ENCODE measurements at regions not wholly inside any gene's neighbourhood (a gene's known extent, or its start where the extent isn't known, plus 50 kb on each side); places are given as distances from the start of the nearest gene placed in this dataset.

DNA sequence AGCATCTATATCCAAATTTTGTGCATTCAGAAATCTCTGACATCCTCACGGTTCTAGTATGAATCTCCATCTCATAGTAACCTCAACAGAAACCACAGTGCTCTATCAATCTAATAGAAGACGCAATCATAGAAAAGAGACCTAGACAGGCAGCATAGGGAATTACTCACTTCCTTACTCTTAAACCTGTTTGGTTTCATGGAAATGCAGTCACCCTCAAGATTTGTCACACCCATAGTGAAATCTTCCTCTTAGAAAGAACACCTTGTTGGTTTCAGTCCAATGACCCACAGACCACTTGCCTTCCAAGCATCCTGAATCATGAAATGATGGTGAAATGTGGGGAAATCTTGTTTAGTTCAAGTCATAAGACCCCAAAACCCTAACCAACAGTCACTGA lies 166.1 kb upstream of the PRDM1 start:
- Histone ChIP-seq H3K27me3 (ENCODE audit: control insufficient read depth, insufficient read depth, low read length, poor library complexity, severe bottlenecking) (no peaks in the 10 kb centered on the region), H3K9me3 (ENCODE audit: control insufficient read depth, low read length) (no peaks in the 10 kb centered on the region), H3K4me1 (ENCODE audit: control insufficient read depth, insufficient read depth, low read length) (no peaks in the 10 kb centered on the region), H3K36me3 (ENCODE audit: control insufficient read depth, insufficient read depth, low read length) (no peaks in the 10 kb centered on the region), H3K27ac (ENCODE audit: insufficient read depth, low read depth, low read length, poor library complexity, severe bottlenecking) (no peak overlapping the region), H3K4me3 (ENCODE audit: insufficient read depth, low read depth, low read length) (no peak overlapping the region)
- 94 to 95% methylated on average over 2 of the region's 2 CpGs for WGBS, 2 experiments

DNA sequence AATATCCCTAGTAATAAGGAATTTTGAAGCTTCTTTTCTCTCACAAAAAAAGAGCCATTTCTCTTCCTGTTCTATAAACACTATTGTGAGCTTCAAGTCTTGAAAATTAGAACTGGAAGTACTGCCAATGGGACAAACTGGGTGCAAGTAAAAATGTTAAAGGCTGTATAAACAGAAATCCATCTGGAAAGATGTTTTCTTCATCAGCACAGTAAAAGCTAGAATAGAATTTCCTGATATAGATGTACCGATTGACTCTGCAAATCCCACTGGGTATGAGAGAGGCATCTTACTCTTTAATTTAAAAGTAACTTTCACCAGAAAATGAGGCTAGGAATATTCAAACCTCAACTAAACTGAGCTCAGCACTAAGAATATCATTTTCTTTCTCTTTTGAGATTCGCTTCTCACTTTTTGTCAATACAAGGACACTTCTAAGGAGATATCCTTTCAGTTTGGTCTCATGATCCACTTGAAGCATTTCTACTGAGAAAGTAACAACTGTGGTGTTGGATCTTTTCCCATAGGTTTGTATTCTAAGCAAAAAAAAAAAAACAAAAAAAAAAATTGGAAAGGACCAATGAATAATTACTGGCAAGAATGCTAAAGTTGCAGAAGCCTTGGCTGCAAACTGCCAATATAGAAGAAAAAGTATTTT lies 169.0 kb upstream of the PRDM1 start:
- no peaks in the 10 kb centered on the region for H3K9me3 ChIP-seq (ENCODE audit: control insufficient read depth, low read length)
- no peak overlapping the region for H3K27ac ChIP-seq (ENCODE audit: insufficient read depth, low read depth, low read length, poor library complexity, severe bottlenecking)
- 98 to 100% methylated on average over 2 of the region's 2 CpGs for WGBS, 2 experiments
- H3K4me1 ChIP-seq (ENCODE audit: control insufficient read depth, insufficient read depth, low read length): no peaks in the 10 kb centered on the region
- no peaks in the 10 kb centered on the region for H3K27me3 ChIP-seq (ENCODE audit: control insufficient read depth, insufficient read depth, low read length, poor library complexity, severe bottlenecking)
- H3K4me3 ChIP-seq (ENCODE audit: insufficient read depth, low read depth, low read length): no peak overlapping the region
- no peaks in the 10 kb centered on the region for H3K36me3 ChIP-seq (ENCODE audit: control insufficient read depth, insufficient read depth, low read length)

DNA sequence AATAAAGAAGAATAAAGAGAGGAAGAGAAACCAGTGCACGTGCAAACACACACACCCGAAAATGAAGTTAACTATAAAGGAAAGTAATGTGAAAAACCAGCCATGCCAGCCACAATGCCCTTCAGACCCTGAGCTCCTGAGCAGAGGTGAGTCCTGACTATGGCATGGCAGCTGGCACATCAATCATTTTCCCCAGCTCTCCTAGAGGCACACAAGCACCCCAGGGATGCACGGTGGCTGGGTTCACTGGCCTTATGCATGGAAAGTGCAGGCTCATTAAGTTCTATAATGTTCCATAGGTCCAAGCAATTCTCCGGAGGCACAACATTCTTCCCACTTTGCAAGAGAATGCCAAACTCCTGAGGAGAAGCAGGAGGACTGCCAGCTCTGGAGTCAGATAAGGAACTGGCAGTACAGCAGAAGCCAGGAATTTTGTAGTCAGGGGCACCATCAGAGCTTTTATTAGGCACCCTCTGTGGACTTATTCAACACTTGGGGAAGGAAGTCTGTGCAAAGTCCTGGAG lies 175.0 kb upstream of the PRDM1 start:
- 91 to 96% methylated on average over 4 of the region's 4 CpGs for WGBS, 2 experiments
- no peak overlapping the region for H3K4me3 ChIP-seq (ENCODE audit: insufficient read depth, low read depth, low read length)
- no peaks in the 10 kb centered on the region for H3K27me3 ChIP-seq (ENCODE audit: control insufficient read depth, insufficient read depth, low read length, poor library complexity, severe bottlenecking)
- no peaks in the 10 kb centered on the region for H3K36me3 ChIP-seq (ENCODE audit: control insufficient read depth, insufficient read depth, low read length)
- no peaks in the 10 kb centered on the region for H3K9me3 ChIP-seq (ENCODE audit: control insufficient read depth, low read length)
- no peaks in the 10 kb centered on the region for H3K4me1 ChIP-seq (ENCODE audit: control insufficient read depth, insufficient read depth, low read length)
- H3K27ac ChIP-seq (ENCODE audit: insufficient read depth, low read depth, low read length, poor library complexity, severe bottlenecking): no peak overlapping the region

DNA sequence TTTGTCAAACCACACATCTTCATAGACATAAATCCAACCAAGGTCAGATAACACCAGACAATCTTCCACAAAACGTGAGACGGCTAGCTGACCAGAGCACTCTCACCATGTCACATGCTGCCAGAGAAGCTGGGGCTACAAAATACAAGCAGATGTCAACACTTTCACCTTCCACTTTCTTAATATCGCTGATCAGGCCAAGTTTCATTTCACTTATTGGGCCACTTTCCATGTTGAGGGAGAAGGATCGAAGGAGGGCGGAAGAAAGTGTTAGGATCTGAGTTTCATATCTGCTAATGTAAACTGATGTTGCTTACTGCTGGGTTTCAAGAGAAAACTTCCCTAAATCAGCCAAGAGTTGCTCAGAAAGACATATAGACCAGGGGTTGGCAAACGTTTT lies 177.0 kb upstream of the PRDM1 start:
- Histone ChIP-seq H3K36me3 (ENCODE audit: control insufficient read depth, insufficient read depth, low read length) (no peaks in the 10 kb centered on the region), H3K27ac (ENCODE audit: insufficient read depth, low read depth, low read length, poor library complexity, severe bottlenecking) (no peak overlapping the region), H3K9me3 (ENCODE audit: control insufficient read depth, low read length) (no peaks in the 10 kb centered on the region), H3K4me3 (ENCODE audit: insufficient read depth, low read depth, low read length) (no peak overlapping the region), H3K4me1 (ENCODE audit: control insufficient read depth, insufficient read depth, low read length) (no peaks in the 10 kb centered on the region), H3K27me3 (ENCODE audit: control insufficient read depth, insufficient read depth, low read length, poor library complexity, severe bottlenecking) (no peaks in the 10 kb centered on the region)
- 88 to 99% methylated on average over 4 to 6 of the region's 6 CpGs for WGBS, 2 experiments

DNA sequence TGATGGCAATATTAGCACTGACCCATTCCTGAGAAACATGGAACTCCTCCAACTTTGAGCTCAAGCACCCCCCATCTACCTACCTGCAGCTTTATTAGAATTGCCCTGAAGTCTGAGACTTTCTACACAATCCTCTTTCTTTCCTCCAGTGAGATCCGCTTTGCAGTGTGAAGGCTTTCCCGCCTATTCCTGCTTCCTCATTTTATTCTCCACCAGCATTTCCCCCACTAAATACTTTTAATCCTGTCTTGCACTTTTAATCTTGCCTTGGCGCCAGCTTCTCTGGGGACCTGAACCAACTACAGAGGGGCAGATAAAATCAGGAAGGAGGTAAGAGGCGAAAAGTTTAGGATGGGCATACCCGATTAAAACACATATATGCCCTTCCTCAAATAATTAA lies 178.1 kb upstream of the PRDM1 start:
- Histone ChIP-seq H3K4me1 (ENCODE audit: control insufficient read depth, insufficient read depth, low read length) (peaks cover 3% of the 10 kb centered on the region), H3K27ac (ENCODE audit: insufficient read depth, low read depth, low read length, poor library complexity, severe bottlenecking) (no peak overlapping the region), H3K4me3 (ENCODE audit: insufficient read depth, low read depth, low read length) (no peak overlapping the region), H3K27me3 (ENCODE audit: control insufficient read depth, insufficient read depth, low read length, poor library complexity, severe bottlenecking) (no peaks in the 10 kb centered on the region), H3K36me3 (ENCODE audit: control insufficient read depth, insufficient read depth, low read length) (no peaks in the 10 kb centered on the region), H3K9me3 (ENCODE audit: control insufficient read depth, low read length) (no peaks in the 10 kb centered on the region)
- WGBS, 2 experiments: 94 to 95% methylated on average over 5 of the region's 5 CpGs

DNA sequence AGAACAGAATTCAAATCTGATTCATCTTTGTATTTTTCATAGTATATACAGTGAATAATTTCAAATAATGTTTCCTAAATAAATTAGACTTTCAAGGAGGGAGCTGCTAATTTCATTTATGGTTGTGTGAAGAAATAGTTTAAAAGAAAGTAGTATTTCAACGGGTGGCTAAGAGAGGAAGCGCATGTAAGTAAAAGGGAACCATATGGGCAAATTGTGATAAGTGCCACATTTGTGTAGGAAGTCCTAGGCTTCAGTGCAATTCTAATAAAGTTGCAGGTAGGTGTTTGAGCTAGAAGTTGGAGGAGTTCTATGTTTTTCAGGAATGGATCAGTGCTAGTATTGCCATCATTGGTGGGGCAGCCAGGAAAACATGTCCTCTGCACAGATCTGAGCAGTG lies 178.8 kb upstream of the PRDM1 start:
- Histone ChIP-seq H3K4me1 (ENCODE audit: control insufficient read depth, insufficient read depth, low read length) (peaks cover 7% of the 10 kb centered on the region), H3K4me3 (ENCODE audit: insufficient read depth, low read depth, low read length) (no peak overlapping the region), H3K36me3 (ENCODE audit: control insufficient read depth, insufficient read depth, low read length) (no peaks in the 10 kb centered on the region), H3K9me3 (ENCODE audit: control insufficient read depth, low read length) (no peaks in the 10 kb centered on the region), H3K27me3 (ENCODE audit: control insufficient read depth, insufficient read depth, low read length, poor library complexity, severe bottlenecking) (no peaks in the 10 kb centered on the region), H3K27ac (ENCODE audit: insufficient read depth, low read depth, low read length, poor library complexity, severe bottlenecking) (no peak overlapping the region)
- 95 to 96% methylated on average over 2 of the region's 2 CpGs for WGBS, 2 experiments

DNA sequence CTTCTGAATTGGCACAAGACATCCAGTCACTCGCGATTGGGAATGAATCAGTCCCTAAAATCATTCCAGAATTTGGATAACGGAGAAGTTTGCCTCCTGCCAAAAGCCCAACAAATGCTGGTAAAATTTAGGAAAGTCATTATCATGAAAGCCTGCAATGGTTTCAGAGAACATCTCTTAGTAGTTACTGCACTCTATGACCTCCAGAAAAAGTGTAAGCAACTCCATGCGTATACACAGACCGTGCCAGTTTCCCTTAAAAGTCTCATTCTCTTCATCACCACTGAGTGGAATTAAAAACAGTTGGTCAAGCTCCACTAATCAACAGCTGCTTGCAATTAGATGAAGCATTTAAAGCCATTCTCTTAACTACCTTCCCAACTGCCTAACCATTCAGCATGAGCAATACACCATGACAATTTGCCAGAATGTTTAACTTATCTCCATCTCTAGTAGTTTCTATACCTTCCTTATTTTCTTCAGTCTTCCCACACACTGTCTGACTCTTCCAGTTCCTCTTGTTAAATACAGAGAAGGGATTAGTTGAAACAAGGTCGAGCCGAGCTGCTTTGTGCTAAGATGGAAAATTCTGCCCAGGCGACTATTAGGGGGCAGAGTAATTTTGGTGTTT lies 183.6 kb upstream of the PRDM1 start:
- peaks cover 7% of the 10 kb centered on the region for H3K4me1 ChIP-seq (ENCODE audit: control insufficient read depth, insufficient read depth, low read length)
- 85 to 88% methylated on average over 8 of the region's 8 CpGs for WGBS, 2 experiments
- H3K4me3 ChIP-seq (ENCODE audit: insufficient read depth, low read depth, low read length): no peak overlapping the region
- H3K27me3 ChIP-seq (ENCODE audit: control insufficient read depth, insufficient read depth, low read length, poor library complexity, severe bottlenecking): no peaks in the 10 kb centered on the region
- no peak overlapping the region for H3K27ac ChIP-seq (ENCODE audit: insufficient read depth, low read depth, low read length, poor library complexity, severe bottlenecking)
- H3K36me3 ChIP-seq (ENCODE audit: control insufficient read depth, insufficient read depth, low read length): no peaks in the 10 kb centered on the region
- no peaks in the 10 kb centered on the region for H3K9me3 ChIP-seq (ENCODE audit: control insufficient read depth, low read length)

DNA sequence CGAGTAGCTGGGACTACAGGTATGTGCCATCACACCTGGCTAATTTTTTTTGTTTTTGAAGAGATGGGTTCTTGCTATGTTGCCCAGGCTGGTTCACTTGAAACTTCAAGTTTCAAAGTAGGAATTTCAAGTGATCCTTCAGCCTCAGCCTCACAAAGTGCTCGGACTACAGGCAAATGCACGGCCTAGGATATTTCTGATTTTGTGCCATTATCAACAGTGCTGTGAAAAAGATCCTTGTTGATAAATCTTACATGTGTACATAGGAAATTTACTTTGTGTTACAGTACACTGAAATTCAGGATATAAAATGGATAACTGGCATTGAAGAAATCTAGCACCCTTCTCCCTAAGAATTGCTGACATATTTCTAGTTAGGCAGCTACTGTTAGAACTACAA lies 184.6 kb upstream of the PRDM1 start:
- H3K36me3 ChIP-seq (ENCODE audit: control insufficient read depth, insufficient read depth, low read length): no peaks in the 10 kb centered on the region
- H3K4me1 ChIP-seq (ENCODE audit: control insufficient read depth, insufficient read depth, low read length): peaks cover 7% of the 10 kb centered on the region
- 93 to 98% methylated on average over 3 of the region's 3 CpGs for WGBS, 2 experiments
- no peaks in the 10 kb centered on the region for H3K9me3 ChIP-seq (ENCODE audit: control insufficient read depth, low read length)
- H3K27me3 ChIP-seq (ENCODE audit: control insufficient read depth, insufficient read depth, low read length, poor library complexity, severe bottlenecking): no peaks in the 10 kb centered on the region
- no peak overlapping the region for H3K27ac ChIP-seq (ENCODE audit: insufficient read depth, low read depth, low read length, poor library complexity, severe bottlenecking)
- no peak overlapping the region for H3K4me3 ChIP-seq (ENCODE audit: insufficient read depth, low read depth, low read length)

DNA sequence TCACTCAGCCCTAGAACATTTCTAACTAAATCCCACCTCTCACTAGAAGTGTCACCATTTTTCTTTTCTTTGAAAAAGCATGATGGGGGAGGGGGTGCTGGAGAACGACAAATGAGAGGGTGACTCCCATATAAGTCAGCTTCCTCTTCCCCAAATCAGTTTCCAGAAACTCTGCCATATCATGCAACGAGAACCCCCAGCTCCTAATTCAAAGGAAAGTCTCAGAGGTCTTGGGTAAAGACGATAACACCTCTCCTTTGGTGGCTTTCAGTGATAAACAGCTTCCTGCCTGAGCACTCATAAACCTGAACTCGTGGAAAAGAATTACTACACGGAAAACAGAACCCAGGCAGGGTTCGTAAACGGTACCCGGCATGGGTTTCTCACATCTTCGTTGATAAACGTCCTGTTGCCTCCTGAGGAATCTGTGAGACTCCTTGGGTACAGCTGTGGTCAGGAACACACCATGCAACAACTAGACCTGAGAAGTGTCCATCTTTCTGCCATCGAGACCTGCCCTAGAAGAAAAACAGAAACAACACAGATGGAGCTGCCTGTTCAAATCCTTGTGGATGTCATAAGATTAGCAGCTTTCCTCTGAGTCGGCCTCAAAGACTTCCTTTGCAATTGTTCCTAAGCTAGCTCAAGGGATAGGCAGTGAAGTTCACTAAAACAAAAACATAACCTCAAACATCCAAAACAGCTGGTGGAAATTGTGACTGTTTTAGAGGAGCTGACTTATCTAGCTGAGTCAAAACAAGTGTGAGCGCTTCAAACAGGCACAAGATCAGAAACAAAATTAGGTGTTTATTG lies 185.8 kb upstream of the PRDM1 start:
- H3K4me1 ChIP-seq (ENCODE audit: control insufficient read depth, insufficient read depth, low read length): peaks cover 12% of the 10 kb centered on the region
- no peak overlapping the region for H3K27ac ChIP-seq (ENCODE audit: insufficient read depth, low read depth, low read length, poor library complexity, severe bottlenecking)
- no peaks in the 10 kb centered on the region for H3K9me3 ChIP-seq (ENCODE audit: control insufficient read depth, low read length)
- WGBS, 2 experiments: 93 to 94% methylated on average over 13 of the region's 13 CpGs
- H3K4me3 ChIP-seq (ENCODE audit: insufficient read depth, low read depth, low read length): no peak overlapping the region
- H3K36me3 ChIP-seq (ENCODE audit: control insufficient read depth, insufficient read depth, low read length): no peaks in the 10 kb centered on the region
- H3K27me3 ChIP-seq (ENCODE audit: control insufficient read depth, insufficient read depth, low read length, poor library complexity, severe bottlenecking): no peaks in the 10 kb centered on the region

DNA sequence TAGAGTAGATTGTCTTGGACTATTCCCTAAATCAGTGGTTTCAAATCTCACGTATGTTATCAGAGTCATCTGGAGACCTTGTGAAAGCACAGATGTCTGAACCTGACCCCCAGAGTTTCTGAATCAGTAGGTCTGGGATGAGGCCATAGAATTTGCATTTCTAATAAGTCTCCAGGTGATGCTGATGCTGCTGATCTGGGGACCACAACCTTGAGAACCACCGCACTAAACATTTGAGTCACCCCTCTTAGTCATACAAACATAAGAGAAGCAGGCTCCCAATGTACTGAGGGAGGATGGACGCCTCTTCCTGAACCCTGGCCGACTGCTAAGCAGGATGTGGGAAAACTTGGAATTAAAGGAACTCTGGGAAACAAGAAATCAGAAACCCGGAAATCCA lies 187.8 kb upstream of the PRDM1 start:
- Histone ChIP-seq H3K4me1 (ENCODE audit: control insufficient read depth, insufficient read depth, low read length) (peaks cover 12% of the 10 kb centered on the region), H3K9me3 (ENCODE audit: control insufficient read depth, low read length) (no peaks in the 10 kb centered on the region), H3K27ac (ENCODE audit: insufficient read depth, low read depth, low read length, poor library complexity, severe bottlenecking) (no peak overlapping the region), H3K36me3 (ENCODE audit: control insufficient read depth, insufficient read depth, low read length) (no peaks in the 10 kb centered on the region), H3K27me3 (ENCODE audit: control insufficient read depth, insufficient read depth, low read length, poor library complexity, severe bottlenecking) (no peaks in the 10 kb centered on the region), H3K4me3 (ENCODE audit: insufficient read depth, low read depth, low read length) (no peak overlapping the region)
- WGBS, 2 experiments: 92 to 94% methylated on average over 5 of the region's 5 CpGs
